CD8-positive, alpha-beta memory T cell (primary cell): ENCODE measurements at regions not wholly inside any gene's neighbourhood (a gene's known extent, or its start where the extent isn't known, plus 50 kb on each side); places are given as distances from the start of the nearest gene placed in this dataset.

ENCODE experiments used
- CTCF ChIA-PET: fragments of 350-600 bp; sonication (Branson Sonifier 250); formaldehyde crosslinking; loops from one replicate; lab custom pipeline; 2021; ENCODE audit warnings: antibody characterized with exemption; lab: Charles Lee
- POLR2A ChIA-PET: fragments of 350-600 bp; sonication (Branson Sonifier 250); formaldehyde crosslinking; loops from one replicate; lab custom pipeline; 2021; ENCODE audit warnings: antibody characterized with exemption; lab: Charles Lee
- DNase-seq, 5 donors: peaks; one replicate each; pipeline versions ENCODE4 v3.0.0 to v3.0.0-alpha.2; 2020 to 2022; ENCODE audit warnings: mixed read lengths in 1 of 5
- H3K27ac ChIP-seq: one replicate; pipeline ENCODE4 v1.7.0; 2013; ENCODE audit warnings: low read depth, mild to moderate bottlenecking, low read length, moderate library complexity
- H3K27me3 ChIP-seq: 2 replicates; pipeline ENCODE4 v1.7.0; 2013; ENCODE audit warnings: low read length, mild to moderate bottlenecking; ENCODE audit not compliant: insufficient read depth, poor library complexity, severe bottlenecking
- H3K36me3 ChIP-seq: 2 replicates; pipeline ENCODE4 v1.7.0; 2013; ENCODE audit warnings: mild to moderate bottlenecking, low read length, moderate library complexity; ENCODE audit not compliant: insufficient read depth
- H3K4me1 ChIP-seq: 2 replicates; pipeline ENCODE4 v1.7.0; 2013; ENCODE audit warnings: mild to moderate bottlenecking, low read length, moderate library complexity; ENCODE audit not compliant: insufficient read depth
- H3K4me3 ChIP-seq: 2 replicates; pipeline ENCODE4 v1.7.0; 2013; ENCODE audit warnings: mild to moderate bottlenecking, low read length
- H3K9me3 ChIP-seq: 2 replicates; pipeline ENCODE4 v1.7.0; 2013; ENCODE audit warnings: mild to moderate bottlenecking, low read length
- H3K27ac Mint-ChIP-seq, 8 donors: one replicate each; pipeline ENCODE4 v1.8.0; 2020 to 2021; ENCODE audit warnings: mixed read lengths in 8 of 8, mild to moderate bottlenecking in 6 of 8, inconsistent platforms in 3 of 8, moderate library complexity in 3 of 8
- H3K27me3 Mint-ChIP-seq, 2 donors: one replicate each; pipeline ENCODE4 v1.8.0; 2020 to 2021; ENCODE audit warnings: mixed read lengths in 2 of 2, mild to moderate bottlenecking in 1 of 2, moderate library complexity in 1 of 2
- H3K36me3 Mint-ChIP-seq, 3 donors: one replicate each; pipeline ENCODE4 v1.8.0; 2020 to 2021; ENCODE audit warnings: mixed read lengths in 3 of 3, inconsistent platforms in 1 of 3, mild to moderate bottlenecking in 1 of 3
- H3K4me1 Mint-ChIP-seq, 3 donors: one replicate each; pipeline ENCODE4 v1.8.0; 2020 to 2021; ENCODE audit warnings: mixed read lengths in 3 of 3, inconsistent platforms in 1 of 3, mild to moderate bottlenecking in 1 of 3
- H3K4me3 Mint-ChIP-seq, 7 donors: one replicate each; pipeline ENCODE4 v1.8.0; 2020 to 2021; ENCODE audit warnings: mixed read lengths in 7 of 7, mild to moderate bottlenecking in 6 of 7, moderate library complexity in 4 of 7, inconsistent platforms in 2 of 7
- H3K9me3 Mint-ChIP-seq, 5 donors: one replicate each; pipeline ENCODE4 v1.8.0; 2020 to 2022; ENCODE audit warnings: mixed read lengths in 5 of 5, mild to moderate bottlenecking in 3 of 5, moderate library complexity in 2 of 5, inconsistent platforms in 1 of 5

DNA sequence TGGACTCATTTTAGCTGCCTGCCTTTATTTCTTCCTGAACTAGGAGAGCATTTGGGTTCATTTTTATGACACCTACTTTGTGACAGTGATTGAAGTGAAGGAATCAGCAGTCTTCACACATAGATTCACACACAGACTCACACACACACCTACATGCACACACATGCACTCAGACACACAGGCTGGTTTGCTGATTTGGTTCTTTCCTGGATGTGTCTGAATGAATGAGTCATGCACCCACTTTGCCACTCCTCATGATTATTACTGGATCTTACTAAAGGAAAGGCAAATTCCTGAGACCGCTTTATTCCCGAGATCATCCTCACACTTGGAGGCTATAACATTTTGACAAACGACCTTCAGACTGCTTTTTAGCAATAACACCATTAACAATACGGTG is 529.5 kb downstream of the AGTPBP1 start:
- H3K9me3 ChIP-seq: no peaks in the 10 kb centered on the region
- no peaks in the 10 kb centered on the region for H3K36me3 ChIP-seq
- ChIA-PET CTCF (no interaction called here), POLR2A (no interaction called here)
- H3K27me3 ChIP-seq: no peaks in the 10 kb centered on the region
- no peaks in the 10 kb centered on the region for H3K4me1 ChIP-seq
- Mint-ChIP-seq H3K4me1 (no peaks in the 10 kb centered on the region), H3K27ac (no peak overlapping the region), H3K9me3 (peaks cover 0 to 2% (median 0%) of the 10 kb centered on the region in 5 donors), H3K36me3 (no peaks in the 10 kb centered on the region), H3K27me3 (peaks cover 0 to 4% of the 10 kb centered on the region in 2 donors), H3K4me3 (no peak overlapping the region)
- no peak for DNase-seq
- no peak overlapping the region for H3K27ac ChIP-seq
- H3K4me3 ChIP-seq: no peak overlapping the region

DNA sequence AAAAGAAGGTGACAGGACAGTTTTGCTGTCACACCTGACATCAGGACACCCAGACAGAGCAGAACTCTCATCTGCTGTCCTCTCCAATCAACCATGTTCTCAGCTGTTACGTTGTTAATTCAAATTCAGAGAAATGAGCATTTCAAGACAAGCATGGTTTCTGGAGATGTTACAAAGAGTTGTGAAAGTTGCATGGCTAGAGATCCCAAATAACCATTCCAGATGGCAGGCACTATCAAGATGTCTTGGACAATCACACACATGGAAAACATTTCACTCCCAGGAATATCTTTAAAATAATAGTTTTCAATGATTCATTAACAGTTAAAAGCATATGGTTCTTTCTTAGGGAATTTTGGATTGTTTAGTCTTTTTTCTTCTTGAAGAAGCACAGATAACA is 533.1 kb downstream of the AGTPBP1 start:
- DNase-seq: no peak
- no peaks in the 10 kb centered on the region for H3K4me1 ChIP-seq
- no peak overlapping the region for H3K4me3 Mint-ChIP-seq
- CTCF ChIA-PET: no interaction called here
- H3K36me3 Mint-ChIP-seq: no peaks in the 10 kb centered on the region
- no peaks in the 10 kb centered on the region for H3K36me3 ChIP-seq
- POLR2A ChIA-PET: no interaction called here
- H3K27ac Mint-ChIP-seq: no peak overlapping the region
- no peaks in the 10 kb centered on the region for H3K27me3 ChIP-seq
- no peaks in the 10 kb centered on the region for H3K9me3 ChIP-seq
- H3K27me3 Mint-ChIP-seq: no peaks in the 10 kb centered on the region
- no peak overlapping the region for H3K27ac ChIP-seq
- H3K4me3 ChIP-seq: no peak overlapping the region
- H3K9me3 Mint-ChIP-seq: peaks cover 0 to 2% (median 0%) of the 10 kb centered on the region in 5 donors
- H3K4me1 Mint-ChIP-seq: no peaks in the 10 kb centered on the region

DNA sequence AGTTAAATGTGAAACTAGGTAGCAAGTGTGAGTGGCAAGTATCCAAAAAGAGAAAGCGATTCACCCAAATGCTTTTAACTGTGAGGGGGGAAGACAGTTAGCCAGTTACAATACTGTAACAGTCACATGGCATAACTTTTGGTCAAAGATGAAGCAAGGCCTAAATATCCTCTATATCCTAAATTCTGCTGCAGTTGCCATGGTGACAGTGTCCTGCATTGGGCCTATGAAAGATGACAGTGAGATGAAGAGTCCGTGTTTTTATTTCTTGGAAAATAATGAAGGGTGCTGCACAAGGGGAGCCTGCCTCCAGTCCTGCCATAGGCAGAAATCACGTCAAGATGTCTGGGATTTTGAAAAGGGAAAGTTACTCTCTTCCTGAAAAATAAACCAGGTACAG is 534.6 kb downstream of the NTRK2 start:
- Histone ChIP-seq H3K9me3 (no peaks in the 10 kb centered on the region), H3K36me3 (no peaks in the 10 kb centered on the region), H3K4me3 (no peak overlapping the region), H3K27ac (no peak overlapping the region), H3K4me1 (no peaks in the 10 kb centered on the region), H3K27me3 (no peaks in the 10 kb centered on the region)
- CTCF ChIA-PET: no interaction called here
- no peaks in the 10 kb centered on the region for H3K27me3 Mint-ChIP-seq
- no peak overlapping the region for H3K27ac Mint-ChIP-seq
- DNase-seq: no peak
- H3K9me3 Mint-ChIP-seq: peaks cover 0 to 2% (median 0%) of the 10 kb centered on the region in 5 donors
- POLR2A ChIA-PET: no interaction called here
- no peak overlapping the region for H3K4me3 Mint-ChIP-seq
- no peaks in the 10 kb centered on the region for H3K36me3 Mint-ChIP-seq
- H3K4me1 Mint-ChIP-seq: no peaks in the 10 kb centered on the region

DNA sequence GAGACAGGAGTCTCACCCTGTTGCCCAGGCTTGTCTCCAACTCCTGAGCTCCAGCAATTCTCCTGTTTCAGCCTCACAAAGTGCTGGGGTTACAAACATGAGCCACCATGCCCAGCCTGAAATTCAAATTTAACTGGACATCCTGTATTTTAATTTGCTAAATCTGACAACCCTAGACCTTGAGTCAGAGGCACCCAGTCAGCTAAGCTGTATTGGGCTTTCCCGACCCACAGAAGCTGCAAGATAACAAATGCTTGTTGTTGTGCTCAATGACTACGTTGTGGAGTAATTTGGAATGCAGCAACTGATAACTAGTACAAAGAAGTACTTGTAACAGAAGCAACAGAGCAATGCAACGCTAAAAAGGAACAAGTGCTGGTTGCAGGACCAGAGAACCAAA is 533.1 kb downstream of the NTRK2 start:
- H3K4me1 ChIP-seq: no peaks in the 10 kb centered on the region
- peaks cover 0 to 2% (median 0%) of the 10 kb centered on the region in 5 donors for H3K9me3 Mint-ChIP-seq
- no peak overlapping the region for H3K27ac Mint-ChIP-seq
- H3K9me3 ChIP-seq: no peaks in the 10 kb centered on the region
- no peaks in the 10 kb centered on the region for H3K36me3 Mint-ChIP-seq
- H3K27me3 ChIP-seq: no peaks in the 10 kb centered on the region
- H3K4me3 Mint-ChIP-seq: no peak overlapping the region
- H3K4me3 ChIP-seq: no peak overlapping the region
- H3K27me3 Mint-ChIP-seq: no peaks in the 10 kb centered on the region
- ChIA-PET CTCF (no interaction called here), POLR2A (no interaction called here)
- no peak for DNase-seq
- H3K4me1 Mint-ChIP-seq: no peaks in the 10 kb centered on the region
- no peaks in the 10 kb centered on the region for H3K36me3 ChIP-seq
- H3K27ac ChIP-seq: no peak overlapping the region

DNA sequence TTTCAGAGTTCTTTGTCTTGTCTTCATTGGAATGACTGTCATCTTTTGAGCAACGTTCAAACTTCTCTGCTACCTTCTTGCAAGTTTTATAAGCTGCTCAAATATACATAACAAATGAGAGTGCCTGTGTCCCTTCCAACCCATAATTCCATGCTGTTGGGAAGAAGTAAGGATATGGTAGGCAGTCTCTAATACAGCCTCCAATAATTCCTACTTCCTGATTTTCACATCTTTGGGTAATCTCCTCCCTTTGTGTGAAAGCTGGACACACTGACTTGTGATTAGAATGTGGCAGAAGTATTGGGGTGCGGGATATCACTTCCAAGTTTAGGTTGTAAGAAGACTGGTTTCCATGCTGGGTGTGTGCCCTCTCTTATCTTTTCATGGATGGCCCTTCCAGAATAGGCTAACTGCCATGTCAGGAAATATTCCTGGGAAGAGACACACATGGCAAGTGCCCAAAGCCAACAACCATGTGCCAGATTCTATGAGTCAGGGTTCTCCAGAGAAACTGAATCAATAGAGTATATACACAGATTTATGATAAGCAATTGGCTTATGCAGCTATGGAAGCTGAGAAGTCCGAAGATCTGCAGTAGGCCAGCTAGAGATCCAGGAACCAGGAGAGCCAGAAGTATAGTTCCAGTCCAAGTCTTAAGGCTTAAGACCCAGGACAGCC is 531.3 kb downstream of the NTRK2 start:
- Mint-ChIP-seq H3K9me3 (no peaks in the 10 kb centered on the region), H3K4me1 (no peaks in the 10 kb centered on the region), H3K27ac (no peak overlapping the region), H3K27me3 (no peaks in the 10 kb centered on the region), H3K4me3 (no peak overlapping the region), H3K36me3 (no peaks in the 10 kb centered on the region)
- Histone ChIP-seq H3K4me1 (no peaks in the 10 kb centered on the region), H3K9me3 (no peaks in the 10 kb centered on the region), H3K27ac (no peak overlapping the region), H3K36me3 (no peaks in the 10 kb centered on the region), H3K27me3 (no peaks in the 10 kb centered on the region), H3K4me3 (no peak overlapping the region)
- DNase-seq: no peak
- ChIA-PET POLR2A (no interaction called here), CTCF (no interaction called here)

GRCh38 chr9:85199866-85200495 is 530.5 kb downstream of the NTRK2 start:
- POLR2A ChIA-PET: no interaction called here
- CTCF ChIA-PET: no interaction called here
- Mint-ChIP-seq H3K27ac (no peak overlapping the region), H3K4me1 (no peaks in the 10 kb centered on the region), H3K36me3 (no peaks in the 10 kb centered on the region), H3K27me3 (no peaks in the 10 kb centered on the region), H3K9me3 (peaks cover 0 to 1% (median under 1%) of the 10 kb centered on the region in 5 donors), H3K4me3 (no peak overlapping the region)
- Histone ChIP-seq H3K4me3 (no peak overlapping the region), H3K36me3 (no peaks in the 10 kb centered on the region), H3K27me3 (no peaks in the 10 kb centered on the region), H3K27ac (no peak overlapping the region), H3K9me3 (no peaks in the 10 kb centered on the region), H3K4me1 (no peaks in the 10 kb centered on the region)
- DNase-seq: no peak

GRCh38 chr9:85192750-85193149 is 523.2 kb downstream of the NTRK2 start:
- H3K36me3 ChIP-seq: no peaks in the 10 kb centered on the region
- no peak overlapping the region for H3K4me3 ChIP-seq
- no peaks in the 10 kb centered on the region for H3K9me3 ChIP-seq
- no peak for DNase-seq
- peaks cover 0 to 6% (median 5%) of the 10 kb centered on the region in 5 donors for H3K9me3 Mint-ChIP-seq
- H3K27me3 Mint-ChIP-seq: peaks cover 0 to 3% of the 10 kb centered on the region in 2 donors
- H3K4me3 Mint-ChIP-seq: no peak overlapping the region
- ChIA-PET CTCF (no interaction called here), POLR2A (no interaction called here)
- H3K4me1 Mint-ChIP-seq: no peaks in the 10 kb centered on the region
- no peak overlapping the region for H3K27ac Mint-ChIP-seq
- H3K4me1 ChIP-seq: no peaks in the 10 kb centered on the region
- H3K27me3 ChIP-seq: no peaks in the 10 kb centered on the region
- no peak overlapping the region for H3K27ac ChIP-seq
- H3K36me3 Mint-ChIP-seq: no peaks in the 10 kb centered on the region

- peaks cover 1 to 7% of the 10 kb centered on the region in 2 donors for H3K27me3 Mint-ChIP-seq
- H3K27ac Mint-ChIP-seq: no peak overlapping the region
- H3K4me3 Mint-ChIP-seq: no peak overlapping the region
- Histone ChIP-seq H3K4me1 (no peaks in the 10 kb centered on the region), H3K27ac (no peak overlapping the region), H3K36me3 (no peaks in the 10 kb centered on the region), H3K9me3 (no peaks in the 10 kb centered on the region), H3K4me3 (no peak overlapping the region), H3K27me3 (no peaks in the 10 kb centered on the region)
- POLR2A ChIA-PET: no interaction called here
- no peaks in the 10 kb centered on the region for H3K4me1 Mint-ChIP-seq
- no peak for DNase-seq
- no peaks in the 10 kb centered on the region for H3K36me3 Mint-ChIP-seq
- CTCF ChIA-PET: no interaction called here
- H3K9me3 Mint-ChIP-seq: peaks cover 0 to 4% (median 0%) of the 10 kb centered on the region in 5 donors
Measured at GRCh38 chr9:85186218-85186585, 516.7 kb downstream of the NTRK2 start.
